Mesenteric fat pad (tissue), 1 donor: ENCODE measurements at regions not wholly inside any gene's neighbourhood (a gene's known extent, or its start where the extent isn't known, plus 50 kb on each side); places are given as distances from the start of the nearest gene placed in this dataset.
"Not testable (repeated sequence)": the region's sequence is repeated elsewhere in the genome, so short reads cannot be mapped to it uniquely, and the experiment has no call there.

Source experiments
- DNase-seq: peaks from one replicate; pipeline ENCODE4 v3.0.0-alpha.2; 2020; ENCODE audit warnings: low spot score
- donor health status: DM: yes; HTN: yes; CAD: no.

DNA sequence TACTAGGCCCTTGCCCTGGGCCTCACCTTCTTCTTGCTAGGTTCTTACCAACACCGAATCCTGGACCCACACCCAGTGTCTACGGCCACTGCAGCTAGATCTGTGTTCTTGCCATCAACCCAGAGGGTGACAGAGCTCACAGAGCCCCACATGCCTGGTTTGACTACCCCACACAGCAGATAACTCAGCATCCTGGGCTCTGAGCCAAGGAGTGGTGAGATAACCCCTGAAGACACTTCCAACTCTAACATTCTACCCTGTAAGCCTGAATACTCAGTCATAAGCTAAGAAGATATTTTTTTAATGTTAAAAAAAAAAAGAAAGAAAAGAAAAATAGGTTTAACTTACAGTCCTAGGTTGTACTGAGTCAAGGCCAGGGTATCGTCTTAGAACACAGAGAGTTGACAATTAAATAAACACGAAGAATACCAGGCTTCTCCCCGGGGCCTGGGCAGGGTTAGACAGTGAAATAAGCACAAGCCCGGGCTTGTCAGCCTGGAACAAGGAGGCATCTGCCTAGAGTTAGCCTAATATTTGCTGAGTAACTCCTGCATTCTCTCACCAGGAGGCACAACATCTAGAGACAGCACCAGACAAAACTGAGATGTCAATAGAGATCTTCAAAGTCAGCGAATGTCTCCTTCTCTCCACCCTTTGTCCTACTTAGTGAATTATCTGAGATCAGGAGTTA is 556.5 kb upstream of the LRRN3 start:
- no peak for DNase-seq

- DNase-seq = no peak
Observed at GRCh38 chr7:110539216-110539615, 551.7 kb upstream of the LRRN3 start.

GRCh38 chr7:110541962-110542361 is 549.0 kb upstream of the LRRN3 start:
- no peak for DNase-seq

GRCh38 chr7:110544194-110544593 is 546.7 kb upstream of the LRRN3 start:
- DNase-seq = no peak

- no peak for DNase-seq
Observed at GRCh38 chr7:110548372-110548771, 542.6 kb upstream of the LRRN3 start.

GRCh38 chr7:110557136-110557535 is 533.8 kb upstream of the LRRN3 start:
- no peak for DNase-seq

- not testable (repeated sequence) for DNase-seq
Observed at GRCh38 chr7:110563286-110563685, 527.6 kb upstream of the LRRN3 start.

- no peak for DNase-seq
Observed at GRCh38 chr7:110564246-110564645, 526.7 kb upstream of the LRRN3 start.

DNA sequence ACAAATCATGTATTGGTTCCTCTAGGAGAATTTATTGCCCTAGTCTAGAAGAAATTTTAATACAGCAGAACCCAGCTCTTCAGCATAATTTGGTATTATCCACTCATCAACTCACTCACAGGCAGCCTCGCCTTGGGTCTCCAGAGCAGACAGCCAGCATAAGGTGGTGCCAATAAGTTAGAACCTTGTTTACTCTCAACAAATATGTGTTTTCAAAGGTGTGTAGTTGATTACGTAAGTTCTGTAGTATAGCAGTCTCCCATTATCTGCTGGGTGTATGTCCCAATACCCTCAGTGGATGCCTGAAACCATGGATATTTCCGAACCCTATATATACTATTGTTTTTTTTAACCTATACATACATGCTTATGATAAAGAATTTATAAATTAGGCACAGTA is 522.5 kb upstream of the LRRN3 start:
- DNase-seq = no peak

DNA sequence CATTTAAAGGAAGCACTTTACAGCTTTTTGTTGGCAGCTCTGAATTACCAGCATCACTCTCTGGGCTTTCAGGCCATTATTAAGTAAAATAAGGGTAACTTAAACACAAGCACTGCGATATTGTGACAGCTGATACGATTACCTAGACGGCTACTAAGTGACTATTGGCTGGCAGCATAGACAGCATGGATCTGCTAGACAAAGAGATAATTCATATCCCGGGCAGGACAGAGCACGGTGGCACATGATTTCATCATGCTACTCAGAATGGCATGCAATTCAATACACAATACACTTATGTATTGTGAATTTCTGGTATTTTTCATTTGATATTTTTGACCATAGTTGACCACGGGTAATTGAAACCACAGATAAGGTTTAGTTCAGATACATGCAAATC is 522.0 kb upstream of the LRRN3 start:
- no peak for DNase-seq

DNA sequence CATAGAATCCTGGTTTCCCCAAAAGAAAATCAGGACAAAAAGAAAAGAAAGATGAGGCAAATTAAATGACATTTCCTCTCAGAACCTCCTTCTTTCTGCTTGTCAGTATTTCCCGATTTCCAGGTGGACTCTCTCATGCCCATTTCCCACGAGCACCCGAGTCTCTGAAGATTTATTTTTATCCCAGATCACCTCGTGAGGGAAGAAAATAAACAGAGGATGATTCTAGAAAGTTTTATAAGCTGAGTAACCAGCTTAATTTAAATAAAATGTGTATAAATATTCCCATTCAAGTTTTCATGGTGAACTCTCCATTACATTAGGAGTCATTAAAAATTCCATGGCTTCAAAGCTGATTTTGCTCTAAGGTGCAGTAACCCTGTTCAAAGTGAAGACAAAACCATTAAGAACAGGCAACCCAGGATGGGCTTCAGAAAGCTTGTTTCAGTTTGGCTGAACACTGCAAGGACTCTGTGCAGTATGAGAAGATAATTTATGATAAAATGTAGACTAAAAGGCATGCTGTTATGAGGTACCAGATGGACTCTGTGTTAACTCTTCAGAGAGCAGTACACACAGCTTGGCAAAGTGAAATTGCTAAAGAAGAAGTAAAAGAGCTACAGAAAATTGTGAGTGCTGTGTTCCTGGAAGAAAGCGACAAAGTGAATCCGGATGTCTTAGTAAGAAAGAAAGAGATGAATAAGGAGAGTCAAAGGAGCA is 521.3 kb upstream of the LRRN3 start:
- DNase-seq = no peak

- DNase-seq = no peak
Observed at GRCh38 chr7:110573862-110574528, 516.9 kb upstream of the LRRN3 start.

GRCh38 chr7:110587294-110587693 is 503.6 kb upstream of the LRRN3 start:
- no peak for DNase-seq

DNA sequence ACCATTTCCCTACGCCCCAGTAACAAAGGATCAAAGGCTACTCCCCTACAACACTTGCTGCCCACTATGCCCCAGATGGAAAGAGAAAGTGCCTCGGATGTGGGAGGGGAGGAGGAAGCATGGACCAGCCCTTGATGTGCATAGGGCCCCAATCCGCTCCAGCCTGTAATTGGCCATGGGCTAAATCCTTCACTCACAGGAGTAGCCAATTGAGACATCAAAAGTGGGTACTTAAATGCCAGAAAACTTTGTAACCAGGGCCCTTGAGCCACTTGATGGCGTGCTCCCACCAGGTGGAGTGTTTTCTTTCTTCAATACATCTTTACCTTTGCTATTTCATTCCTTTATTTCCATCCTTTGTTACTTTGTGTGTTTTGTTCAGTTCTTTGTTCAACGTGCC is 500.5 kb upstream of the LRRN3 start:
- no peak for DNase-seq

- DNase-seq = no peak
Observed at GRCh38 chr7:110591341-110591740, 499.6 kb upstream of the LRRN3 start.

GRCh38 chr7:110592557-110592956 is 498.4 kb upstream of the LRRN3 start:
- no peak for DNase-seq

DNA sequence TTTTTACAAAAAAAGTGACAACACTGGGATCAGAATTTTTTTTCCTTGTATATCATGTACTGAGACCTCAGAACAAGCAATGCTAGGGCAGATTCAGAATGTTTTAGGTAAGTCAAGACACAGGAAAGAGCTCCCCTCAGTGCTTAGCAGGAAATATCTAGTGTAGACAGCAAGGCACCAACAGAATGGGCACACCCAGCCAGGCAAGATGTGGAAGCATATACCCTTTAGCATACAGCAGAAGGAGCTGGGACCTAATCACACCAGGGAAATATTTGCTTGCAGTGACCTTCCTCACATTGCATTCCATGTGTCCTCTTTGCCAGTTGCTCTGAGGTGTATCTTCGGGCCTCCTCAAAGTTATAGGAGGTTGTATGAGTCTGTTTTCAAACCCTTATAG is 497.6 kb upstream of the LRRN3 start:
- DNase-seq = no peak

DNA sequence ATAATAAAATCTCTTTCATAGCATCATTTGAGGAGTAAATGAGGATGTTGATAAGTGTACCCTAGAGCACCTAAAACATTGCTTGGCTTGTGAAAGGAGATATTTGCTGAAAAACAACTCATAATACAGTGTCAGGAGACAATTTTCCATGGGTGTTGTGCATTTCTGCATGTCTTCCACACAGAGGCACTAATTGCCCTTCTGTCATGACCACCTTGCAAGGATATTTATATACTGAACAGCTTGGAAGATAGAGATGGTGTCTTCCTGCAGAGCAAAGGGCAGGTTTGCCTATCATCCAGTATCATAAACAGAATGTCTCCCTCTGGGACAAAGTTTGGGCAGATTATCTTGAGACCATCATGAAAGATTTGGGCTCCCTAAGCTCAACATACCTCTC is 495.2 kb upstream of the LRRN3 start:
- no peak for DNase-seq

- no peak for DNase-seq
Observed at GRCh38 chr7:110600956-110601355, 490.0 kb upstream of the LRRN3 start.

GRCh38 chr7:110601710-110602109 is 489.2 kb upstream of the LRRN3 start:
- DNase-seq = no peak

GRCh38 chr7:110604206-110604605 is 486.7 kb upstream of the LRRN3 start:
- no peak for DNase-seq

GRCh38 chr7:110604885-110605284 is 486.0 kb upstream of the LRRN3 start:
- DNase-seq = no peak
